Urinary bladder (tissue), 3 donors: ENCODE measurements at regions not wholly inside any gene's neighbourhood (a gene's known extent, or its start where the extent isn't known, plus 50 kb on each side); places are given as distances from the start of the nearest gene placed in this dataset.
A peak's percentile ranks its signal among the peaks of the same experiment; 100 is the strongest.
"Not testable (repeated sequence)": the region's sequence is repeated elsewhere in the genome, so short reads cannot be mapped to it uniquely, and the experiment has no call there.

ENCODE experiments used
- DNase-seq: peaks from one replicate; pipeline ENCODE4 v3.0.0-alpha.2; 2015; ENCODE audit errors: extremely low spot score
- H3K27ac ChIP-seq: one replicate; pipeline ENCODE4 v1.5.1; 2013; ENCODE audit warnings: low read depth, mild to moderate bottlenecking, moderate library complexity
- H3K36me3 ChIP-seq: one replicate; pipeline ENCODE4 v1.6.1; 2013; ENCODE audit warnings: mild to moderate bottlenecking, moderate library complexity; ENCODE audit not compliant: insufficient read depth
- H3K4me1 ChIP-seq: one replicate; pipeline ENCODE4 v1.6.1; 2013; ENCODE audit warnings: mild to moderate bottlenecking, moderate library complexity; ENCODE audit not compliant: insufficient read depth
- H3K4me3 ChIP-seq: one replicate; pipeline ENCODE4 v1.5.1; 2013; ENCODE audit warnings: low read depth, low read length
- WGBS: extraction: QIAGEN DNeasy Blood & Tissue Kit; methylation state at CpG from one replicate; pipeline ENCODE4 v1.1.7; 2013; 5-methylcytosine and 5-hydroxymethylcytosine counted together
- donor health status: healthy with polysubstance abuse.
- donor health status: healthy.

DNA sequence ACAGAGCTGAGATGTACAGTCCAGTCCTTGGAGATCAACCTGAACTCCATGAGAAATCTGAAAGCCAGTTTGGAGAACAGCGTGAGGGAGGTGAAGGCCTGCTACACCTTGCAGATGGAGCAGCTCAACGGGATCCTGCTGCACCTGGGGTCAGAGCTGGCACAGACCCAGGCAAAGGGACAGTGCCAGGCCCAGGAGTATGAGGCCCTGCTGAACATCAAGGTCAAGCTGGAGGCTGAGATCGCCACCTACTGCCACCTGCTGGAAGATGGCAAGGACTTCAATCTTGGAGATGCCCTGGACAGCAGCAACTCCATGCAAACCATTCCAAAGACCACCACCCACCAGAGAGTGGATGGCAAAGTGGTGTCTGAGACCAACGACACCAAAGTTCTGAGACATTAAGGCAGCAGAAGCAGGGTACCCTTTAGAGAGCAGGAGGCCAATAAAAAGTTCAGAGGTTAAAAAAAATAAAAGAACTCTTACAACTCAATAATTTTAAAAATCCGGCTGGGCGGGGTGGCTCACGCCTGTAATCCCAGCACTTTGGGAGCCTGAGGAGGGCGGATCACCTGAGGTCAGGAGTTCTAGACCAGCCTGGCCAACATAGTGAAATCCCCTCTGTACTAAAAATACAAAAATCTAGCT is 69.9 kb upstream of the RTL6 start:
- 73% methylated on average over 8 of the region's 8 CpGs for WGBS
- Histone ChIP-seq H3K36me3 (no peaks in the 10 kb centered on the region), H3K27ac (no peak overlapping the region), H3K4me3 (no peak overlapping the region), H3K4me1 (no peaks in the 10 kb centered on the region)
- no peak for DNase-seq

GRCh38 chr22:44567378-44567841 is 69.4 kb upstream of the RTL6 start:
- H3K27ac ChIP-seq, DNase-seq, H3K4me1 ChIP-seq, H3K4me3 ChIP-seq, H3K36me3 ChIP-seq: not testable (repeated sequence)
- 91% methylated on average over 8 of the region's 8 CpGs for WGBS

DNA sequence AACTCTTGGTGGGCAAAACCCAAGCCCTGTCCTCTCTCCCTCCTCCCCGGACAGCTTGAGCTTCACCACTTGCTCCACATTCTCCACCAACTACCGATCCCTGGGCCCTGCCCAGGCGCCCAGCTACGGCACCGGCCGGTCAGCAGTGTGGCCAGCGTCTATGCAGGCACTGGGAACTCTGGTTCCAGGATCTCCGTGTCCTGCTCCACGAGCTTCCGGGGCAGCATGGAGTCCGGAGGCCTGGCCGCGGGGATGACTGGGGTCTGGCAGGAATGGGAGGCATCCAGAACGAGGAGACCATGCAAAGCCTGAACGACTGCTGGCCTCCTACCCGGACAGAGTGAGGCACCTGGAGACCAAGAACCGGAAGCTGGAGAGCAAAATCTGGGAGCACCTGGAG is 68.9 kb upstream of the RTL6 start:
- no peaks in the 10 kb centered on the region for H3K36me3 ChIP-seq
- H3K4me3 ChIP-seq = no peak overlapping the region
- no peak overlapping the region for H3K27ac ChIP-seq
- DNase-seq = no peak
- H3K4me1 ChIP-seq = no peaks in the 10 kb centered on the region
- WGBS = 90% methylated on average over 17 of the region's 17 CpGs

DNA sequence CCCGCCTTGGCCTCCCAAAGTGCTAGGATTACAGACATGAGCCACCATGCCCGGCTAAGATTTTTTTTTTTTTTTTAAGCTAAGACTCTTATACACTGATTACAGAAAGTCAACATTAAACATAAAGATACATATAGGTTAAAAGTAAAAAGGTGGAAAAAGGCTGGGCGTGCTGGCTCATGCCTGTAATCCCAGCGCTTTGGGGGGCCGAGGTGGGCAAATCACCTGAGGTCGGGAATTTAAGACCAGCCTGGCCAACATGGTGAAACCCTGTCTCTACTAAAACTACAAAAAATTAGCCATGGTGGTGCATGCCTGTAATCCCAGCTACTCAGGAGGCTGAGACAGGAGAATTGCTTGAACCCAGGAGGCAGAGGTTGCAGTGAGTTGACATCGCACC is 64.6 kb upstream of the RTL6 start:
- not testable (repeated sequence) for H3K4me1 ChIP-seq, H3K4me3 ChIP-seq, H3K27ac ChIP-seq, DNase-seq, H3K36me3 ChIP-seq
- WGBS = 91% methylated on average over 7 of the region's 7 CpGs

DNA sequence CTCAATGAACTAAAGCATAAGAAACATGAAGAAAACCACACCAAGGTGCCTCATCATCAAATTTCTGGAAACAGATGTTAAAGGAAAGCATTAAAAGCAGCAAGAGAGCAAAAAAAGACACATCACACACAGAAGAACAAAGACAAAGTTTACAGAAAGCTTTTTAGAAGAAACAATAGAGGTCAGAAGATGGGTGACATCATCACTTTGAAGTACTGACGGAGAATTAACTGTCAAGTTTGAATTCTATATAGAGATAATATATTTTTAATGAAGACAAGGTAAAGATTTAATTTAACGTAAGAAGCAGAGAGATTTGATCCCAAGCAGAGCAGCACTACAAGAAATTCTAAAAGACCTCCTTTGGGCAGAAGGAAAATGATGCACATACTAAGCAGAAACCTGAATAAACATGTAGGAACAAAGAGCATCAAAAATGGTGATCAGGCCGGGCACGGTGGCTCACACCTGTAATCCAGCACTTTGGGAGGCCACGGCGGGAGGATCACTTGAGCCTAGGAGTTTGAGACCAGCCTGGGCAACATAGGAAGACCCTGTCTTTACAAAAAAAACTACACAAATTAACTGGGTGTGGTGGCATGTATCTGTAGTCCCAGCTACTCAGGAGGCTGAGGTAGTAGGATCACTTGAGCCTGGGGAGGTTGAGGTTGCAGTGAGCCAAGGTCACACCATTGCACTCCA is 63.3 kb upstream of the RTL6 start:
- Histone ChIP-seq H3K4me1 (no peaks in the 10 kb centered on the region), H3K36me3 (no peaks in the 10 kb centered on the region), H3K4me3 (no peak overlapping the region), H3K27ac (no peak overlapping the region)
- DNase-seq = no peak
- WGBS = 90% methylated on average over 6 of the region's 6 CpGs

- not testable (repeated sequence) for H3K4me1 ChIP-seq, DNase-seq, H3K4me3 ChIP-seq, H3K27ac ChIP-seq, H3K36me3 ChIP-seq
- 86% methylated on average over 7 of the region's 7 CpGs for WGBS
These were observed 60.6 kb upstream of the RTL6 start for GRCh38 chr22:44558671-44559070.

- H3K36me3 ChIP-seq, DNase-seq, H3K4me1 ChIP-seq, H3K4me3 ChIP-seq, H3K27ac ChIP-seq: not testable (repeated sequence)
- 94% methylated on average over 4 of the region's 4 CpGs for WGBS
These were observed 59.8 kb upstream of the RTL6 start for GRCh38 chr22:44557872-44558271.

GRCh38 chr22:44557064-44557748 is 59.2 kb upstream of the RTL6 start:
- H3K36me3 ChIP-seq = no peaks in the 10 kb centered on the region
- H3K27ac ChIP-seq = no peak overlapping the region
- no peaks in the 10 kb centered on the region for H3K4me1 ChIP-seq
- WGBS = 91% methylated on average over 8 of the region's 8 CpGs
- DNase-seq = no peak
- no peak overlapping the region for H3K4me3 ChIP-seq

- Histone ChIP-seq H3K4me3 (no peak overlapping the region), H3K4me1 (no peaks in the 10 kb centered on the region), H3K27ac (no peak overlapping the region), H3K36me3 (no peaks in the 10 kb centered on the region)
- no peak for DNase-seq
- WGBS = 88% methylated on average over 2 of the region's 2 CpGs
These were observed 57.6 kb upstream of the RTL6 start for GRCh38 chr22:44555597-44555996.

- H3K4me1 ChIP-seq = no peaks in the 10 kb centered on the region
- H3K4me3 ChIP-seq = no peak overlapping the region
- H3K27ac ChIP-seq = no peak overlapping the region
- 82% methylated on average over 6 of the region's 6 CpGs for WGBS
- no peaks in the 10 kb centered on the region for H3K36me3 ChIP-seq
- DNase-seq = no peak
These were observed 57.0 kb upstream of the RTL6 start for GRCh38 chr22:44555046-44555445.

DNA sequence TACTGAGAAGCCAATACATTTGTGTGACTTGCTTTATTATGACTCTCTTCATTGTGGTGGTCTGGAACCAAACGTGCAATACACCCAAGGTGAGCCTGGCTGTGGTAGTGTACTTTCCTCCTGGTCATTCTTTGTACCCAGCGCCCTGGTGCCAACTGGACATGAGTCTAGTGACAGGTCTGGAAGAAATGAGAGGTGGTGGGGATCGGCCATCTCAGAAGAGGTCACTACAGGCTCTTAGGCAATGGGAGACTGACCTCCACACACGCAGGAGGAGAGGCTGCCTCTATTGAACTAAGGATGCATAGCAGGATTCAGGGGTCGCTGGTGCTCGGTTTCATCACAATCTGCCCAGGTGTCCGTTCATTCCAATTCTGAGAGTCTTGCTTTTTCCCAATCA is 56.4 kb upstream of the RTL6 start:
- 91% methylated on average over 7 of the region's 7 CpGs for WGBS
- Histone ChIP-seq H3K36me3 (no peaks in the 10 kb centered on the region), H3K4me1 (no peaks in the 10 kb centered on the region), H3K4me3 (no peak overlapping the region), H3K27ac (no peak overlapping the region)
- no peak for DNase-seq

GRCh38 chr22:44550711-44551491 is 52.9 kb upstream of the RTL6 start:
- DNase-seq = peak; percentile 32
- H3K4me1 ChIP-seq = no peaks in the 10 kb centered on the region
- no peaks in the 10 kb centered on the region for H3K36me3 ChIP-seq
- H3K27ac ChIP-seq = no peak overlapping the region
- 11% methylated on average over 22 of the region's 22 CpGs for WGBS
- peak overlapping the region; percentile 12 for H3K4me3 ChIP-seq

DNA sequence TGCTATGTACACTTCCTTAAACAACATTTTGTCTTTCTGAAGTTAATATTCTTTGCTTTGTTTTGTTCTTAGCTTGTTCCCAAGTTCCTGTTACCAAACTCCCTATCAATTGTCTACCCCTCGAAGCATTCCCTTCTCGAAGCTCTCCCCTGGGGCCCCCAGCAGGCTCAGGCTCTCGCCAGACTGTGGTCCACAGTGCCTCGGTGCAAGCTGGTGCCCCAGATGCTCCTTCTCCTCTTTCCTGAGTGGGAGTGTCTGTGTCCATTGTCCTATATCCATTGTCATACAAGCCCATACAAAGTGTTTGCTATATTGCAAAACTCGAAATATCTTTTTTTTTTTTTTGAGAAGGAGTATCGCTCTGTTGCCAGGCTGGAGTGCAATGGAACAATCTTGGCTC is 51.7 kb upstream of the RTL6 start:
- no peak for DNase-seq
- 79% methylated on average over 6 of the region's 6 CpGs for WGBS
- no peaks in the 10 kb centered on the region for H3K36me3 ChIP-seq
- H3K27ac ChIP-seq = no peak overlapping the region
- H3K4me3 ChIP-seq = no peak overlapping the region
- no peaks in the 10 kb centered on the region for H3K4me1 ChIP-seq
